Aorta (tissue), 5 donors: ENCODE measurements at regions not wholly inside any gene's neighbourhood (a gene's known extent, or its start where the extent isn't known, plus 50 kb on each side); places are given as distances from the start of the nearest gene placed in this dataset.
A peak's percentile ranks its signal among the peaks of the same experiment; 100 is the strongest.

ENCODE experiments used
- ATAC-seq: fragments of 200-7000 bp; cut with Tn5 transposase; one replicate; pipeline ENCODE4 v1.9.1; 2022; ENCODE audit warnings: moderate library complexity; ENCODE audit not compliant: low FRiP score
- DNase-seq, 2 donors: peaks; one replicate each; pipeline ENCODE4 v3.0.0-alpha.2; 2020
- H3K27ac ChIP-seq, 2 donors: one replicate each; pipeline ENCODE4 v1.5.1; 2013; ENCODE audit warnings: low read length in 2 of 2, mild to moderate bottlenecking in 2 of 2, moderate library complexity in 2 of 2, control low read depth in 1 of 2, inconsistent platforms in 1 of 2, low read depth in 1 of 2
- H3K27me3 ChIP-seq, 2 donors: one replicate each; pipeline ENCODE4 v1.6.1; 2013; ENCODE audit warnings: control low read depth in 1 of 2, low read length in 1 of 2, mild to moderate bottlenecking in 1 of 2, moderate library complexity in 1 of 2; ENCODE audit not compliant: insufficient read depth in 2 of 2, control insufficient read depth in 1 of 2
- H3K36me3 ChIP-seq, 2 donors: one replicate each; pipeline ENCODE4 v1.6.1; 2013; ENCODE audit warnings: control low read depth in 1 of 2, low read length in 1 of 2, mild to moderate bottlenecking in 1 of 2; ENCODE audit not compliant: insufficient read depth in 2 of 2, control insufficient read depth in 1 of 2
- H3K4me1 ChIP-seq, 2 donors: one replicate each; pipeline ENCODE4 v1.6.1; 2013; ENCODE audit warnings: low read length in 2 of 2, control low read depth in 1 of 2, mild to moderate bottlenecking in 1 of 2, moderate library complexity in 1 of 2; ENCODE audit not compliant: insufficient read depth in 2 of 2, control insufficient read depth in 1 of 2
- H3K4me3 ChIP-seq, 2 donors: one replicate each; pipeline ENCODE4 v1.5.1; 2013; ENCODE audit warnings: low read length in 2 of 2, control low read depth in 1 of 2, mild to moderate bottlenecking in 1 of 2
- H3K9me3 ChIP-seq: one replicate; pipeline ENCODE4 v1.6.1; 2013; ENCODE audit warnings: mild to moderate bottlenecking, low read length; ENCODE audit not compliant: control insufficient read depth
- WGBS, 2 donors: extraction: QIAGEN DNeasy Blood & Tissue Kit; methylation state at CpG; one replicate each; pipeline ENCODE4 v1.1.7; 2013; 5-methylcytosine and 5-hydroxymethylcytosine counted together
- intact Hi-C, 2 donors: fragments of 100-400 bp; cut with DNase I; formaldehyde crosslinking; loops; one replicate each; pipeline versions ENCODE4 v1.14.2 to v1.15.0; 2022
- donor health status: healthy with polysubstance abuse.
- donor health status: Bipolar disorder and iron deficiency.
- donor health status: DM: no; HTN: no; CAD: no.
- donor health status: DM: no; HTN: no; CAD: no.
- donor health status: DM: yes; HTN: yes; CAD: no.

GRCh38 chr17:79298799-79299198 is 224.2 kb downstream of the ENGASE start:
- intact Hi-C loops: no loop called here
- H3K4me3 ChIP-seq: no peak overlapping the region
- no peaks in the 10 kb centered on the region for H3K27me3 ChIP-seq
- no peak overlapping the region for H3K27ac ChIP-seq
- ATAC-seq: no peak
- no peaks in the 10 kb centered on the region for H3K4me1 ChIP-seq
- WGBS, 2 donors: 58 to 72% methylated on average over 12 of the region's 12 CpGs
- DNase-seq: no peak
- H3K36me3 ChIP-seq: no peaks in the 10 kb centered on the region
- no peaks in the 10 kb centered on the region for H3K9me3 ChIP-seq

- no peaks in the 10 kb centered on the region for H3K9me3 ChIP-seq
- ATAC-seq (no peak), DNase-seq (no peak)
- no peaks in the 10 kb centered on the region for H3K27me3 ChIP-seq
- H3K27ac ChIP-seq: no peak overlapping the region
- WGBS, 2 donors: 80 to 86% methylated on average over 7 of the region's 7 CpGs
- intact Hi-C loops: no loop called here
- no peaks in the 10 kb centered on the region for H3K36me3 ChIP-seq
- no peaks in the 10 kb centered on the region for H3K4me1 ChIP-seq
- no peak overlapping the region for H3K4me3 ChIP-seq
These were observed 221.6 kb downstream of the ENGASE start for GRCh38 chr17:79296243-79296642.

GRCh38 chr17:79295307-79295706 is 220.7 kb downstream of the ENGASE start:
- Histone ChIP-seq H3K36me3 (no peaks in the 10 kb centered on the region), H3K4me3 (no peak overlapping the region), H3K27ac (no peak overlapping the region), H3K9me3 (no peaks in the 10 kb centered on the region), H3K27me3 (no peaks in the 10 kb centered on the region), H3K4me1 (no peaks in the 10 kb centered on the region)
- ATAC-seq (no peak), DNase-seq (no peak)
- WGBS, 2 donors: 62 to 65% methylated on average over 6 of the region's 6 CpGs
- intact Hi-C loops: no loop called here

GRCh38 chr17:79294459-79295071 is 219.9 kb downstream of the ENGASE start:
- Histone ChIP-seq H3K4me3 (no peak overlapping the region), H3K36me3 (no peaks in the 10 kb centered on the region), H3K27ac (no peak overlapping the region), H3K4me1 (no peaks in the 10 kb centered on the region), H3K9me3 (no peaks in the 10 kb centered on the region), H3K27me3 (no peaks in the 10 kb centered on the region)
- ATAC-seq (peak; percentile 48), DNase-seq (peak; percentile 68 to 91)
- WGBS, 2 donors: 18 to 19% methylated on average over 26 of the region's 26 CpGs
- intact Hi-C loops: no loop called here

GRCh38 chr17:79292501-79292900 is 217.9 kb downstream of the ENGASE start:
- H3K36me3 ChIP-seq: no peaks in the 10 kb centered on the region
- no peaks in the 10 kb centered on the region for H3K4me1 ChIP-seq
- intact Hi-C loops: no loop called here
- no peak overlapping the region for H3K4me3 ChIP-seq
- H3K27me3 ChIP-seq: no peaks in the 10 kb centered on the region
- no peak overlapping the region for H3K27ac ChIP-seq
- ATAC-seq (no peak), DNase-seq (no peak)
- no peaks in the 10 kb centered on the region for H3K9me3 ChIP-seq
- WGBS, 2 donors: 83 to 88% methylated on average over 6 of the region's 6 CpGs

- DNase-seq (no peak), ATAC-seq (no peak)
- Histone ChIP-seq H3K9me3 (no peaks in the 10 kb centered on the region), H3K4me3 (no peak overlapping the region), H3K27ac (no peak overlapping the region), H3K4me1 (no peaks in the 10 kb centered on the region), H3K36me3 (no peaks in the 10 kb centered on the region), H3K27me3 (no peaks in the 10 kb centered on the region)
- WGBS, 2 donors: 55 to 60% methylated on average over 3 of the region's 3 CpGs
- intact Hi-C loops: no loop called here
These were observed 216.8 kb downstream of the ENGASE start for GRCh38 chr17:79291391-79291790.

GRCh38 chr17:79290726-79291125 is 216.1 kb downstream of the ENGASE start:
- no peak overlapping the region for H3K4me3 ChIP-seq
- no peak for DNase-seq
- no peak overlapping the region for H3K27ac ChIP-seq
- no peak for ATAC-seq
- H3K4me1 ChIP-seq: no peaks in the 10 kb centered on the region
- H3K36me3 ChIP-seq: no peaks in the 10 kb centered on the region
- no peaks in the 10 kb centered on the region for H3K27me3 ChIP-seq
- intact Hi-C loops: no loop called here
- H3K9me3 ChIP-seq: no peaks in the 10 kb centered on the region
- WGBS, 2 donors: 55 to 61% methylated on average over 4 of the region's 4 CpGs

- no peaks in the 10 kb centered on the region for H3K27me3 ChIP-seq
- no peak for ATAC-seq
- intact Hi-C loops: no loop called here
- 75 to 79% methylated on average over 9 of the region's 9 CpGs for WGBS, 2 donors
- DNase-seq: no peak
- H3K4me3 ChIP-seq: no peak overlapping the region
- H3K9me3 ChIP-seq: no peaks in the 10 kb centered on the region
- H3K36me3 ChIP-seq: no peaks in the 10 kb centered on the region
- no peak overlapping the region for H3K27ac ChIP-seq
- H3K4me1 ChIP-seq: no peaks in the 10 kb centered on the region
These were observed 214.3 kb downstream of the ENGASE start for GRCh38 chr17:79288950-79289349.

- Histone ChIP-seq H3K4me1 (no peaks in the 10 kb centered on the region), H3K9me3 (no peaks in the 10 kb centered on the region), H3K27me3 (no peaks in the 10 kb centered on the region), H3K27ac (no peak overlapping the region), H3K36me3 (no peaks in the 10 kb centered on the region), H3K4me3 (no peak overlapping the region)
- ATAC-seq (no peak), DNase-seq (no peak)
- 22 to 23% methylated on average over 10 of the region's 10 CpGs for WGBS, 2 donors
- intact Hi-C loops: no loop called here
These were observed 211.8 kb downstream of the ENGASE start for GRCh38 chr17:79286440-79286839.
